ENCODE measurements at regions not wholly inside any gene's neighbourhood (a gene's known extent, or its start where the extent isn't known, plus 50 kb on each side); places are given as distances from the start of the nearest gene placed in this dataset.

DNA sequence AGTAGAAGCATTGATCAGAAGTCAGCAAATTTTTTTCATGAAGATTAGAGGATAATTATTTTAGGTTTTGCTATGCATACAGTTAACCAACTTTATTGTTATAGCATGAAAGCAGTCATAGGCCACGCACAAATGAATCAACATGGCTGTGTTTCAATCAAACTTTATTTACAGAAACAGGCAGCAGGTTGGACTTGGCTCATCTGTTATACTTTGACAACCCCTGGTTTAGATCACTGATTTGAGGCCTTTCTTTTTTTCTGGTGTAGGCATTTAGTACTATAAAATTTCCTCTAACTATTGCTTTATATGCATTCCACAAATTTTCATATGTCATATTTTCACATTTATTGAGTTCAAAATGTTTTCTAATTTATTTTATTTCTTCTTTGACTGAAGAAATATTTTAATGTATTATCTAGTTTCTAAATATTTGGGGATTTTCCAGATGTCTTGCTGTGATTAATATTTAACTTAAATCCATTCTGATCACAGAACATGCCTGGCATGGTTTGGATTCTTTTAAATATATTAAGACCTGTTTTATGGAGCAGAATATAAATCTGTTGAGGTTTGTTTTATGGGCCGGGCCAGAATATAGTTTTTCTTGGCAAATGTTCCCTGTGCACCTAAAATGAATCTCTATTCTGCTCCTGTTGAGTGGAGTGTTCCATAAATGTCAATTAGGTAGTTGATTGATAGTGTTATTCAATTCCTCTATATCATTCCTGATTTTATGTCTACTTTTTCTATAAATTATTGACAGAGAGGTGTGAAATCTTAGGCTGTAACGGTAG, 116.3 kb upstream of the KLHL29 start:
- DNase-seq (ENCODE audit: low read depth in 2 of 2), result no peak
- Histone ChIP-seq H3K4me3 (replicated peaks in 1 of 4; ENCODE audit: control extremely low read depth in 1 of 4, insufficient read depth in 1 of 4, low read depth in 3 of 4, low read length in 4 of 4) (no peak overlapping the region), H3K27ac (ENCODE audit: insufficient read depth, low read length) (no peak overlapping the region), H3K36me3 (ENCODE audit: control insufficient read depth, insufficient read depth, low read length) (no peaks in the 10 kb centered on the region), H3K79me2 (ENCODE audit: control insufficient read depth, insufficient read depth, low read length) (no peaks in the 10 kb centered on the region), H3K9me3 (ENCODE audit: control insufficient read depth, insufficient read depth, low read depth, low read length) (no peaks in the 10 kb centered on the region), H3K27me3 (ENCODE audit: control insufficient read depth, insufficient read depth, low read length) (no peaks in the 10 kb centered on the region), H3K9ac (ENCODE audit: insufficient read depth, low read length) (no peak overlapping the region), H4K20me1 (ENCODE audit: control insufficient read depth, extremely low read depth, insufficient read depth, low read length) (no peaks in the 10 kb centered on the region), H2AFZ (ENCODE audit: low read length) (no peak overlapping the region), H3K4me2 (ENCODE audit: extremely low read depth, insufficient read depth, low read length) (no peak overlapping the region), H3K4me1 (ENCODE audit: control insufficient read depth, extremely low read depth, insufficient read depth, low read length) (no peaks in the 10 kb centered on the region)
- no peak for TF ChIP-seq EZH2 (IDR thresholded peaks at IDR 0.05; ENCODE audit: low read length, missing control alignments)
- TF ChIP-seq, protein P1, sequence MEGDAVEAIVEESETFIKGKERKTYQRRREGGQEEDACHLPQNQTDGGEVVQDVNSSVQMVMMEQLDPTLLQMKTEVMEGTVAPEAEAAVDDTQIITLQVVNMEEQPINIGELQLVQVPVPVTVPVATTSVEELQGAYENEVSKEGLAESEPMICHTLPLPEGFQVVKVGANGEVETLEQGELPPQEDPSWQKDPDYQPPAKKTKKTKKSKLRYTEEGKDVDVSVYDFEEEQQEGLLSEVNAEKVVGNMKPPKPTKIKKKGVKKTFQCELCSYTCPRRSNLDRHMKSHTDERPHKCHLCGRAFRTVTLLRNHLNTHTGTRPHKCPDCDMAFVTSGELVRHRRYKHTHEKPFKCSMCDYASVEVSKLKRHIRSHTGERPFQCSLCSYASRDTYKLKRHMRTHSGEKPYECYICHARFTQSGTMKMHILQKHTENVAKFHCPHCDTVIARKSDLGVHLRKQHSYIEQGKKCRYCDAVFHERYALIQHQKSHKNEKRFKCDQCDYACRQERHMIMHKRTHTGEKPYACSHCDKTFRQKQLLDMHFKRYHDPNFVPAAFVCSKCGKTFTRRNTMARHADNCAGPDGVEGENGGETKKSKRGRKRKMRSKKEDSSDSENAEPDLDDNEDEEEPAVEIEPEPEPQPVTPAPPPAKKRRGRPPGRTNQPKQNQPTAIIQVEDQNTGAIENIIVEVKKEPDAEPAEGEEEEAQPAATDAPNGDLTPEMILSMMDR (conservative IDR thresholded peaks at IDR 0.05 in 1 of 2, IDR thresholded peaks at IDR 0.05 in 1 of 2; ENCODE audit: low read depth in 1 of 2, low read length in 2 of 2), result no peak

DNA sequence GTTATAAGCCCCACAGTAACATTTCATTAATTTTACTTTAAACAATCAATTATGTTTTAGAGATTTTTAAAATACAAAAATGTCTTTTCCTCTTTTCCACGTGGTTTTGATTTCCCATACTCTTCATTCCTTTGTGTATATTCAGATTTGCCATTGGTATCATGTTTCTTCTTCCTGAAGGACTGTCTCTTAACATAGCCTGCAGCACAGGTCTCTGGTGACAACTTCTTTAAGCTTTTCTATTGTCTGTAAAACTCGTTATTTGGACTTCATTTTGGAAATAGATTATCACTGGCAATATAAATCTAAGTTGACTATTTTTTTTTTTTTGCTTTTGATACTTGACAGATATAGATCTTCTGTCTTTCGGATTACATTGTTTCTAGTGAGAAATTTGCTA, 115.2 kb upstream of the KLHL29 start:
- H2AFZ ChIP-seq (ENCODE audit: low read length), result no peak overlapping the region
- H4K20me1 ChIP-seq (ENCODE audit: control insufficient read depth, extremely low read depth, insufficient read depth, low read length), result no peaks in the 10 kb centered on the region
- H3K9me3 ChIP-seq (ENCODE audit: control insufficient read depth, insufficient read depth, low read depth, low read length), result no peaks in the 10 kb centered on the region
- no peak for DNase-seq (ENCODE audit: low read depth in 2 of 2)
- H3K9ac ChIP-seq (ENCODE audit: insufficient read depth, low read length), result no peak overlapping the region
- no peaks in the 10 kb centered on the region for H3K4me1 ChIP-seq (ENCODE audit: control insufficient read depth, extremely low read depth, insufficient read depth, low read length)
- no peak for TF ChIP-seq EZH2 (IDR thresholded peaks at IDR 0.05; ENCODE audit: low read length, missing control alignments)
- TF ChIP-seq, protein P1 (conservative IDR thresholded peaks at IDR 0.05 in 1 of 2, IDR thresholded peaks at IDR 0.05 in 1 of 2; ENCODE audit: low read depth in 1 of 2, low read length in 2 of 2), result no peak
- no peaks in the 10 kb centered on the region for H3K79me2 ChIP-seq (ENCODE audit: control insufficient read depth, insufficient read depth, low read length)
- H3K27ac ChIP-seq (ENCODE audit: insufficient read depth, low read length), result no peak overlapping the region
- H3K27me3 ChIP-seq (ENCODE audit: control insufficient read depth, insufficient read depth, low read length), result no peaks in the 10 kb centered on the region
- H3K4me3 ChIP-seq (replicated peaks in 1 of 4; ENCODE audit: control extremely low read depth in 1 of 4, insufficient read depth in 1 of 4, low read depth in 3 of 4, low read length in 4 of 4), result no peak overlapping the region
- no peak overlapping the region for H3K4me2 ChIP-seq (ENCODE audit: extremely low read depth, insufficient read depth, low read length)
- H3K36me3 ChIP-seq (ENCODE audit: control insufficient read depth, insufficient read depth, low read length), result no peaks in the 10 kb centered on the region

DNA sequence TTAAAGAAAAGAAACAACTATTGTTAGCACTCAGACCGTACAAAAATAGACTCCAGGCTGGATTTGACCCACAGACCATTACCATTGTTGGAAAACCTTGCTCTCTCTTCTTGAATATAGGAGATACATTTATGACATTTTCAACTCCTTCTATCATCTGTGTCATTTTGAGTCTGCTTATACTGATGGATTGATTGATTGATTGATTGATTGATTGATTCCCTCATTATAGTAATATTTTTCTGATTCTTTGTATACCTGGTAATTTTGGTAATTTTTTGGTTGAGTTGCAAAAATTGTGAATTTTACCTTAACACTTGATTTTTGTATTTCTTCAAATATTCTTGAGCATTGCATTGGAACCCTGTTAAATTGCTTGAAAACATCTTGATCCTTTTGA, 114.2 kb upstream of the KLHL29 start:
- Histone ChIP-seq H3K27ac (ENCODE audit: insufficient read depth, low read length) (no peak overlapping the region), H4K20me1 (ENCODE audit: control insufficient read depth, extremely low read depth, insufficient read depth, low read length) (no peaks in the 10 kb centered on the region), H3K4me3 (replicated peaks in 1 of 4; ENCODE audit: control extremely low read depth in 1 of 4, insufficient read depth in 1 of 4, low read depth in 3 of 4, low read length in 4 of 4) (no peak overlapping the region), H3K4me2 (ENCODE audit: extremely low read depth, insufficient read depth, low read length) (no peak overlapping the region), H3K79me2 (ENCODE audit: control insufficient read depth, insufficient read depth, low read length) (no peaks in the 10 kb centered on the region), H3K9me3 (ENCODE audit: control insufficient read depth, insufficient read depth, low read depth, low read length) (no peaks in the 10 kb centered on the region), H3K36me3 (ENCODE audit: control insufficient read depth, insufficient read depth, low read length) (no peaks in the 10 kb centered on the region), H3K4me1 (ENCODE audit: control insufficient read depth, extremely low read depth, insufficient read depth, low read length) (no peaks in the 10 kb centered on the region), H3K27me3 (ENCODE audit: control insufficient read depth, insufficient read depth, low read length) (no peaks in the 10 kb centered on the region), H3K9ac (ENCODE audit: insufficient read depth, low read length) (no peak overlapping the region), H2AFZ (ENCODE audit: low read length) (no peak overlapping the region)
- no peak for TF ChIP-seq EZH2 (IDR thresholded peaks at IDR 0.05; ENCODE audit: low read length, missing control alignments)
- TF ChIP-seq, protein P1 (conservative IDR thresholded peaks at IDR 0.05 in 1 of 2, IDR thresholded peaks at IDR 0.05 in 1 of 2; ENCODE audit: low read depth in 1 of 2, low read length in 2 of 2), result no peak
- no peak for DNase-seq (ENCODE audit: low read depth in 2 of 2)
